ENCODE measurements at regions not wholly inside any gene's neighbourhood (a gene's known extent, or its start where the extent isn't known, plus 50 kb on each side); places are given as distances from the start of the nearest gene placed in this dataset.

- no peaks in the 10 kb centered on the region for H3K4me1 Mint-ChIP-seq (ENCODE audit: low read depth, unreplicated experiment)
- no peak for TF ChIP-seq CTCF (IDR thresholded peaks at IDR 0.05; ENCODE audit: partially characterized antibody, unreplicated experiment)
- H3K36me3 Mint-ChIP-seq (ENCODE audit: unreplicated experiment): no peaks in the 10 kb centered on the region
- peaks cover 2% of the 10 kb centered on the region for H3K9me3 Mint-ChIP-seq (ENCODE audit: unreplicated experiment)
- DNase-seq: no peak
- no peak overlapping the region for H3K27ac Mint-ChIP-seq (ENCODE audit: unreplicated experiment)
- no peaks in the 10 kb centered on the region for H3K27me3 Mint-ChIP-seq (ENCODE audit: unreplicated experiment)
- no peak overlapping the region for H3K4me3 Mint-ChIP-seq (ENCODE audit: unreplicated experiment)
These were observed 210.9 kb downstream of the TEX36 start for GRCh38 chr10:125472010-125472607.

GRCh38 chr10:125468278-125468677 is 214.7 kb downstream of the TEX36 start:
- peaks cover 1% of the 10 kb centered on the region for H3K9me3 Mint-ChIP-seq (ENCODE audit: unreplicated experiment)
- no peak overlapping the region for H3K4me3 Mint-ChIP-seq (ENCODE audit: unreplicated experiment)
- no peak for TF ChIP-seq CTCF (IDR thresholded peaks at IDR 0.05; ENCODE audit: partially characterized antibody, unreplicated experiment)
- H3K27me3 Mint-ChIP-seq (ENCODE audit: unreplicated experiment): no peaks in the 10 kb centered on the region
- no peak for DNase-seq
- no peaks in the 10 kb centered on the region for H3K36me3 Mint-ChIP-seq (ENCODE audit: unreplicated experiment)
- H3K27ac Mint-ChIP-seq (ENCODE audit: unreplicated experiment): no peak overlapping the region
- no peaks in the 10 kb centered on the region for H3K4me1 Mint-ChIP-seq (ENCODE audit: low read depth, unreplicated experiment)

GRCh38 chr10:125466685-125467084 is 216.3 kb downstream of the TEX36 start:
- H3K4me3 Mint-ChIP-seq (ENCODE audit: unreplicated experiment): no peak overlapping the region
- no peak overlapping the region for H3K27ac Mint-ChIP-seq (ENCODE audit: unreplicated experiment)
- DNase-seq: no peak
- H3K27me3 Mint-ChIP-seq (ENCODE audit: unreplicated experiment): no peaks in the 10 kb centered on the region
- no peaks in the 10 kb centered on the region for H3K9me3 Mint-ChIP-seq (ENCODE audit: unreplicated experiment)
- H3K4me1 Mint-ChIP-seq (ENCODE audit: low read depth, unreplicated experiment): no peaks in the 10 kb centered on the region
- TF ChIP-seq CTCF (IDR thresholded peaks at IDR 0.05; ENCODE audit: partially characterized antibody, unreplicated experiment): no peak
- H3K36me3 Mint-ChIP-seq (ENCODE audit: unreplicated experiment): no peaks in the 10 kb centered on the region

GRCh38 chr10:125462845-125463244 is 220.1 kb downstream of the TEX36 start:
- TF ChIP-seq CTCF (IDR thresholded peaks at IDR 0.05; ENCODE audit: partially characterized antibody, unreplicated experiment): no peak
- Mint-ChIP-seq H3K9me3 (ENCODE audit: unreplicated experiment) (no peaks in the 10 kb centered on the region), H3K36me3 (ENCODE audit: unreplicated experiment) (no peaks in the 10 kb centered on the region), H3K4me3 (ENCODE audit: unreplicated experiment) (no peak overlapping the region), H3K4me1 (ENCODE audit: low read depth, unreplicated experiment) (no peaks in the 10 kb centered on the region), H3K27me3 (ENCODE audit: unreplicated experiment) (no peaks in the 10 kb centered on the region), H3K27ac (ENCODE audit: unreplicated experiment) (no peak overlapping the region)
- DNase-seq: no peak

- Mint-ChIP-seq H3K27ac (ENCODE audit: unreplicated experiment) (no peak overlapping the region), H3K4me1 (ENCODE audit: low read depth, unreplicated experiment) (no peaks in the 10 kb centered on the region), H3K36me3 (ENCODE audit: unreplicated experiment) (no peaks in the 10 kb centered on the region), H3K9me3 (ENCODE audit: unreplicated experiment) (no peaks in the 10 kb centered on the region), H3K27me3 (ENCODE audit: unreplicated experiment) (no peaks in the 10 kb centered on the region), H3K4me3 (ENCODE audit: unreplicated experiment) (no peak overlapping the region)
- no peak for TF ChIP-seq CTCF (IDR thresholded peaks at IDR 0.05; ENCODE audit: partially characterized antibody, unreplicated experiment)
- no peak for DNase-seq
These were observed 222.6 kb downstream of the TEX36 start for GRCh38 chr10:125460326-125460725.

Data from glutamatergic neuron (in vitro differentiated cells).